GM12872 (cell line): ENCODE measurements at regions not wholly inside any gene's neighbourhood (a gene's known extent, or its start where the extent isn't known, plus 50 kb on each side); places are given as distances from the start of the nearest gene placed in this dataset.

Experiments
- TF ChIP-seq, protein P1 (sequence below): IDR thresholded peaks from 3 replicates; pipeline ENCODE4 v1.5.1; 2011; ENCODE audit warnings: low read depth, mild to moderate bottlenecking, low read length, moderate library complexity; ENCODE audit not compliant: insufficient read depth

DNA sequence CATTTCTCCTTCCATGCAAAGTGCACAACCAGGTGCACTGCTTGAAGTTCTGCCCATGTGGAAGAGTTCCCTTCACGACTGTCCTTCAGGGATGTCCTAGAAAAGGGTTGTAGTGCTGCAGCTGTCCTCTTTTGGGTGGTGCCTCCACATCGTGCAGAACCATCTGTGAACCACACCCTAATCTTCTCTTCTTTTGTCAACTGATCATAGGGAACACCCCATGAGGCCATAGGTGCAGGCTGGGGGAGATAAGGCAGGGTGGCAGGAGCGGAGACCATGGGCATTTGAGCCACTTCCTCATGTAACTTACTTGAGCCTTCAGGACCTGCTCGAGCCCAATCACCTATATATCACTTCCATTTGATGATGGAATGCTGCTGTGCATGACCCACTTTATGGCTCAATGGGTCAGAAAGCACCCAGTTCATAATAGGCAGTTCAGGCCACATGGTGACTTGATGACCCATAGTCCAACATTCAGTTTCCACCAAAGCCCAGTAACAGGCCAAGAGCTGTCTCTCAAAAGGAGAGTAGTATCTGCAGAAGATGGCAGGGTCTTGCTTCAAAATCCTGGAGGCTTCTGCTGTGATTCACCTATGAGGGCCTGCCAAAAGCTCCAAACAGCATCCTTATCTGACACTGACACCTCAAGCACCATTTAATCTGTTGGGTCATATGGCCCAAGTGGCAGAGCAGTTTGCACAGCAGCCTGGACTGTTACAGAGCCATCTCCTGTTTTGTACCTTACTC lies 84.7 kb upstream of the CYRIA start:
- TF ChIP-seq, protein P1, sequence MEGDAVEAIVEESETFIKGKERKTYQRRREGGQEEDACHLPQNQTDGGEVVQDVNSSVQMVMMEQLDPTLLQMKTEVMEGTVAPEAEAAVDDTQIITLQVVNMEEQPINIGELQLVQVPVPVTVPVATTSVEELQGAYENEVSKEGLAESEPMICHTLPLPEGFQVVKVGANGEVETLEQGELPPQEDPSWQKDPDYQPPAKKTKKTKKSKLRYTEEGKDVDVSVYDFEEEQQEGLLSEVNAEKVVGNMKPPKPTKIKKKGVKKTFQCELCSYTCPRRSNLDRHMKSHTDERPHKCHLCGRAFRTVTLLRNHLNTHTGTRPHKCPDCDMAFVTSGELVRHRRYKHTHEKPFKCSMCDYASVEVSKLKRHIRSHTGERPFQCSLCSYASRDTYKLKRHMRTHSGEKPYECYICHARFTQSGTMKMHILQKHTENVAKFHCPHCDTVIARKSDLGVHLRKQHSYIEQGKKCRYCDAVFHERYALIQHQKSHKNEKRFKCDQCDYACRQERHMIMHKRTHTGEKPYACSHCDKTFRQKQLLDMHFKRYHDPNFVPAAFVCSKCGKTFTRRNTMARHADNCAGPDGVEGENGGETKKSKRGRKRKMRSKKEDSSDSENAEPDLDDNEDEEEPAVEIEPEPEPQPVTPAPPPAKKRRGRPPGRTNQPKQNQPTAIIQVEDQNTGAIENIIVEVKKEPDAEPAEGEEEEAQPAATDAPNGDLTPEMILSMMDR: no peak

DNA sequence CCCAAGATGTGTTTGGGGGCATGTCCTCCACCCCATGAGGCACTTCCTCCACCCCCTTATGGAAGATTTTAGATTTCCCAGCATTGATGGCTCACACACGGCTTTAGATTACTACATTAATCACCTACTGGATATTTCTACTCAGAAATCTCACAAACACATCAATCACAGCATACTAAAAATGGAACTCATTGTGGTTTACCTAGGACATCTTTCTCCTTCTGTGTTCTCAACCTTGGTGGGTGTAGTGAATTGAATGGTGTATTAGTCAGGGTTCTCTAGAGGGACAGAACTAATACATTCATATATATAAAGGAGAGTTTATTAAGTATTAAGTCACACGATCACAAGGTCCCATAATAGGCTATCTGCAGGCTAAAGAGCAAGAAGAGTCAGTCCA lies 82.1 kb upstream of the CYRIA start:
- TF ChIP-seq, protein P1: no peak

DNA sequence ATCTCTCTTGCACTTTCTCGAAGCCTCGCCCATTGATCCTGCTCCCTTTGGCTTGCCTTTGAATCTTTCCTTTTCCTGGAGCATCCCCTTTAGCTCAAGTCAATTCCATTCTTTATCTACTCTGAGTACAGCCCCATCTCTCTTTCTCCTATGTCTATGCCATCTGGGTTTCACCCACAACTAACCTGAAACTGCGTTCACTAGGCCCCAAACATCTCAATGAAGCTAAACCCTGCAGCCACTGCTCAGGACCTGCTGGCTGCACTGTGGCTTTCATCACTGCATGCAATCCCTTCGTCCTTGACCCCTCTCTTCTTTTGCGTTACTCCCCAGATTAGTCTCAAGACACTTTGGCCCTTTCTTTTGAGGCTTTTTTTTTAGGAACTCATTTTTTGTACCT lies 81.6 kb upstream of the CYRIA start:
- TF ChIP-seq, protein P1: no peak

DNA sequence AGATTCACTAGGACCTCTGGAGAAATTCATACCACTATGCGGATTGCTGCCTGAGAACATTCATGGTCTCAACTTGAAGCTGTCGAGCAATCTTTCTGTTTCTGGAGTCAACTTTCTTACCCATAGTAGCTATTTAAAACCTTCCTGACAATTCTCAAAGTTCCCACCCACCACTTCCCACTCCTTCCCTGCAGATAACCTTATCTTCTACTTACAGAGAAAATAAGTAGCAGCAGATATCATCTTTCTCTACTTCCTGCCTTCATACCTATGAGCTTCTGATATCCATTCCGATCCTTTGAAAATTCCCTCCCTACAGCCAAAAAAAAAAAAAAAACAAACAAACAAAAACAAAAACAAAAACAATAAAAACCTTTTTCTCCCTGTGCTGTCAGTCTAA lies 81.2 kb upstream of the CYRIA start:
- TF ChIP-seq, protein P1: no peak

DNA sequence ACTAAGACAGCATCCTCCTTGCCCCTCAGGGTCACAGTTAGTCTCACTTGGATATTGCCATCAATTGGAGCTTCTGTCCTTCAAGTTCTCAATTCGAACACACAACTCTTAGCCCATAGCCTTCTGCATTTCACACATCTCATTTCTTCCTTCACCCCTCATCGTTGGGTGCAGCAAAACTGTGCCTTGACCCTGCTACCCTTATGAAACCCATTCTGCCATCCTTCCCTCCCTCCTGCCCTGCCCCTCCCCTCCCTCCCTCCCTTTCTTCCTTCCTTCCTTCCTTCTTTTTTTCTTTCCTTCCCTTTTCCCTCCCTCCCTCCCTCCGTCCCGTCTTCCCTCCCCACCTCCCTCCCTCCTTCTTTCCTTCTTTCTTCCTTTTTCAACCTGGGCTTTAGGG lies 80.7 kb upstream of the CYRIA start:
- TF ChIP-seq, protein P1: no peak

DNA sequence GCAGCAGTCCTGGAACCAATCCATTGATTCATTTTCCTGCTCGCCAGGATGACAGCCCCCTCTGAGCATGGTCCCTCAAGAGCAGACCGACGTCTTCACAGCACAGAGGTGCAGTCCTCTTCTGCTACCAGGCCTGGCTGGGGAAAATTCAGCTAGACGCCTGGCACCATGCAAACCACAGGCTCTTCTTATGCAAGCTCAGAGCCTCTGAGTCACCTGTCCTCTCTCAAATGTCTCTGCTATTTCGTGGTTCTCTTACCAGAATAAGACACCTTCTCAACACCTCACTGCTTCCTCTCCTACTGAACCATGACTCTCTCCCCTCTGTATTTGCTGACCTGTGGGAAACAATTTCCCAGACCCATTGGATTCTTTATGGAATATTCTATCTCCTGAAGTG lies 79.8 kb upstream of the CYRIA start:
- TF ChIP-seq, protein P1: no peak

DNA sequence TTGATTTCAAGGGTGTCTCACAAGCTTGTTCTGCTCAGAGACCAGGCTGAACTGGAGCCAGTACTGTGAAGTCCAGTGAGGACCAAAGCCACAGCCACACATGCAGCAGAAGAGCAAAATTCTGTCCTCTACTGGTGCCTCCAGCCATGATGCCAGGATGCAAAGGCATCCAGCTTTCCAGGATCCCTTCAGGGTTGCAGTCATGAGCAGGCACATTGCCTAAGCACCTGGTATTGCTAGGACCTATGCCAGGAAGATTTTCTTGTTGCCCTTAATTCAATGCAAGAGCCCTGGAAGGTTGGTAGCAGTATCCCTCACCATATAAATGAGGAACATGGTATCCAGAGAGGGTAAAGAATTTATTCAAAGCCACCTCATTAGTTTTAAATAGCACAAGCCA lies 78.9 kb upstream of the CYRIA start:
- TF ChIP-seq, protein P1: no peak
